C1 segment of cervical spinal cord (tissue), 14 donors: ENCODE measurements at regions not wholly inside any gene's neighbourhood (a gene's known extent, or its start where the extent isn't known, plus 50 kb on each side); places are given as distances from the start of the nearest gene placed in this dataset.
"Not testable (repeated sequence)": the region's sequence is repeated elsewhere in the genome, so short reads cannot be mapped to it uniquely, and the experiment has no call there.

Experiments
- DNase-seq, 14 donors: peaks; one replicate each; lab custom pipeline; 2025; lab: John Stamatoyannopoulos, UW

GRCh38 chr2:22946553-22946952 lies 438.4 kb upstream of the KLHL29 start:
- DNase-seq: no peak

DNA sequence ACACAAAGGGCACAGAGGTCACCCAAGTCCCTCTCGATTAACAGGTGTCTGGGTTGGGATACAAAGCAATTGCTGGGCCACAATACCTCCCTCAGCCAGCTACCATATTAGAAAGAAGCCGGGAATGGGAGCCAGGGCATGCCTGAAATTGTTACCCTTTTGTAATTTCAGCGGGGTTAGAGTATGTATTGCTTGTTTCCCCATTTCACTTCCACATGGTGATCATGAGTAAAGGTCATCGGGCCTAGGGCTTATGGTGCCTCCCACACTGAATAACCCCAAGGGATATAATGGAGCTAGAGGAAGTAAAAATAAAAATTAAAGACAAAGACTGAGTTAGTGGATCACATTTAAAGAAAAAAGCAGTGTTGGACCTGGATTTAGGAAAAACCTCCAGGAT lies 437.2 kb upstream of the KLHL29 start:
- no peak for DNase-seq

DNA sequence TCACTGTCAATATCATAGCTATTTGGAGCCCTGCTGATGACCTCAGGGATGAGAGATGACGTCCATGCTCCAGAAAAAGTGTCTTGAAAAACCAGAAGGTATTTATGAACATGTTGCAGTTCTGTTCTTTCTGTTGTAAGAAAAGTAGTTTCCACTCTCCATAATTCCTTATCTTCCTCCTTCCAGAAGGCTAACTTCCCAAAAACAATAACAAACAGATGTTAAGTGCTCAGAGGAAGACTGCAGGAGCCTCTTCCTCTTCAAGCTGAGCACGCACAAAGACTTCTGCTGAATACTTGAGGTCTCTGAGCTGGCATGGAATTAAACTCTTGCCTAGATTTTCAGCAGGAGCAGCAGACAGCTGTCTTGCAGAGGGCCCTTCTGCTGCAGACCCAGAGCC lies 434.5 kb upstream of the KLHL29 start:
- DNase-seq: no peak

DNA sequence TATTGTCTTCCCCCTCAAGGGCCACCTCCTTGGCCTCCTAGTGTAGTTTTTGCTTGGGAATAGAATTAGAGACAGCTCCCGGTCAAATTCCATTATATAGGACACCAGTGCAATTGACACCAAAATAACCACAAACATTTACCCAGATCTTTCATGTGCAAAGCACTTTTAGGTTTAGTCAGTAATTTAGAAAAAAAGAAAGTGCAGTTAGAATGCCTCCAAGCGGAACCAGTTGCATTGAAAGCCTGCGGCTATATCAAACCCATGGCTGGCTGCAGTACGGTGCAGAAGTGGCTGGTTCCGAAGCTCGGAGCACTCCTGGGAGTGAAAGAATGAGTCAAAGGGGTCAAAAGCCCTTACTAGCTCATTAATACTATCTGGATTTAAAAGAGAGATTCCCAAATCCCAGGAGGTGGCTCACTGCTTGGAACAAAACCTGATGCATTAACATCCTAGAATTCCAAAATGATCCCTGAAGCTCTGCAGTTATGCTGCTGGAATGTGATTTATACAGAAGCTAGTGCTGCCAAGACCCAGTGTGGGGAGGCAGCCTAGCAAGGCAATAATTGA lies 432.2 kb upstream of the KLHL29 start:
- no peak for DNase-seq

DNA sequence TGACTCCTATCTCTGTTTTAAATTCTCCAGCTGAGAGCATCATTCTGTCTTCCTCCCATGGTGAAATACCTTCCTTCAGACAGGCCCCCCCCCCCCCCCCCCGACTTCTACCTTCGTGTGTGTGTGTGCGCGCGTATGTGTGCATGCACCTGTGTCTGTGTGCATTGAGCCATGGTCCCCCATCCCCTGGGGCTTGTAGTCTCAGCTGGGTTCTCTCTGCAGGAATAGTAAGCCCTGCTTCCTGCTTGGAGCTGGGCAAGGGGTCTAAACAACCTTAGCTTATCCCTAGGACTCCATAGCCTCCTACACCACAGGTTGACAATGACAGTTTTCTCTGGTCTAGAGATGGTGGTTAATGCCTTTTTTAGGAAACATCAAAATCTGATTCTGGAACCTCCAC lies 427.5 kb upstream of the KLHL29 start:
- no peak for DNase-seq

DNA sequence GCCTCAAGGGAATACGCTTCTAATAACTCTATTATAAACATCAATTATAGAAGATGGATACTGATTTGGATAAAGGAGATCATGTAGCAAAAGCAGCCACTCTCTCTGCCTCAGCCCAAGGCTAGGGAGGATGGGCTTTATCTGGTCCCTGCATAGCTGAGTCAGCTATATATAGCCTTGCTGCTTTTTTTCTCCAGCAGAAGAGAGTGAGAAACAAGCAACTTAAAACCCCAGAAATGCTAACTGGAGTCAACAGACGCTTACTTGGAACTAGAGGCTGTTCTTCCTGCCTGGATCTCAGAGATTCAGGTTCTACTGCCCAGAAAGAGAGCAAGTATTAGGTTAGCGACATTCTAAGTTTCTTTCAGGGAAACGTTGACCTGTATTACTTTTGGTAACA lies 426.7 kb upstream of the KLHL29 start:
- no peak for DNase-seq

- no peak for DNase-seq
Measured at GRCh38 chr2:22967756-22968155, 417.2 kb upstream of the KLHL29 start.

GRCh38 chr2:22970284-22970975 lies 414.5 kb upstream of the KLHL29 start:
- DNase-seq: no peak

DNA sequence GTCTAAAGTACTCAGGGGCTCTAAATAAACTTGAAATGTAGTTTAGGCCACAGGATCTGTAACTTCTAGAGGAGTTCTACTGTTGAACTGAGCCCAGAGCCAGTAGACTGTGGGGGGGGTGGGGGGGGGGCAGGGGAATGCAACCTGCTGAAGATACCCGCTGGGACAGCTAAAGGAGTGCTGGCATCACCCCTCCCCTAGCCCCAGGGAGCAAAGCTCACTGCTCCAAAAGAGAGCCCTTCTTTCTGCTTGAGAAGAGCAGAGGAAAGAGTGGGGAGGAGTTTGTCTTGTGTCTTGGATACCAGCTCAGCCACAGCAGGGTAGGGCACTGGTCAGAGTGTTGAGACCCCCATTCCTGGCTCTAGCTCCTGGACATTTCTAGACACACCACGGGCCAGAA lies 414.0 kb upstream of the KLHL29 start:
- no peak for DNase-seq

DNA sequence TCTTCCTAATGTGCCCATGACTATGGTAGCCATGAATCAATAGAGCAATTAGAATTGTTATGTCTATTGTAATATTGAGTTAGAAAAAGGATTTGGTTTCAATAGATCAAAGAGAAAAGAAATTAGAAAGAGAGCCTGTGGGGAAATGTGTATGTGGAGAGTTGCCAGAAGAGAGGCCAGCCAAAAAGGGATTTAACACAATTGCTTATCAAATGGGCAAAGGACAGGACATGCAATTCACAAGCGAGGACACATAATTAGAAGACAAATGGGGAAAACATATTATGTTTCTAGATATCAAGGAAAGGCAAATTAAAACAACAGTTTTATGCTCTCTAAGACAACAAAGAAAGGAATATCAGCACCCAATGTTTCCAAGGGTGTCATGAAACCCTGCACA lies 403.2 kb upstream of the KLHL29 start:
- DNase-seq: no peak

GRCh38 chr2:22984152-22984551 lies 400.8 kb upstream of the KLHL29 start:
- DNase-seq: not testable (repeated sequence)

- DNase-seq: no peak
Measured at GRCh38 chr2:22990246-22990645, 394.7 kb upstream of the KLHL29 start.

DNA sequence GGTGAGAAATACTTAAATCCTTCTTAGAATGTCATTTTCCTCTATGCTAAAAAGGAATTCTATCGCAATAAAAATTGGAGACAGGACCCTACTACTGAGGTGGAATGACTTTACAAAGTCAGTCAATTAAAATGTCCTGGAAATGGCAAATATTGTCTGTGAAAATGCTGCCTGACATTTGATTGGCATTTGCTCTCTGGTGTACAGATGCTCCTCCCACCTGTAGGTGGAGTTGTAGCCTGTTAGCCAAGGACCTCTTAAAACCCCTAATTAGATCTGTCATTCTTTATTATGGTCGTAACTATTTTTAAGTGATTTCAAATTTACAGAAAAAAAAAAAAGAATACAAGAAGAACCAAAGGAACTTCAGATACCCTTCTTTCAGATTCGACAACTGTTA lies 393.1 kb upstream of the KLHL29 start:
- no peak for DNase-seq

DNA sequence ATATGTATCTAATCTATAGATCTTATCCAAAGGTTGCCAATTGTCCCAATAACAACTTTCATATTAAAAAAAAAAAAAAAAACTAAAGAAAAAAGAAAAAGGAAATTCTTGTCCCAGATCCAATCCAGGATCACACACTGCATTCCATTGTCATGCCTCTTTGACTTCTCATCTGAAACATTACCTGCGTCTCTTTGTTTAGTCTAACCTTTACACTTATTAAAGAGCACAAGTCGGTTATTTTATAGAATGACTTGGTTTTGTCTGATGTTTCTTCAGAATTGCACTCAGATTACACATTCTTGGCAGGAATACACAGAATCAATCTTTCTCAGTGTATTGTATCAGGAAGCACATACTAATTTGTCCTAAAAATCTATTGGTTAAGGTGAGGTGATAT lies 392.5 kb upstream of the KLHL29 start:
- DNase-seq: no peak

GRCh38 chr2:22993250-22993649 lies 391.7 kb upstream of the KLHL29 start:
- no peak for DNase-seq

GRCh38 chr2:22995576-22995975 lies 389.4 kb upstream of the KLHL29 start:
- no peak for DNase-seq

GRCh38 chr2:22996911-22997310 lies 388.1 kb upstream of the KLHL29 start:
- DNase-seq: no peak

- DNase-seq: no peak
Measured at GRCh38 chr2:22998359-22998758, 386.6 kb upstream of the KLHL29 start.

- DNase-seq: no peak
Measured at GRCh38 chr2:22999951-23000350, 385.0 kb upstream of the KLHL29 start.

DNA sequence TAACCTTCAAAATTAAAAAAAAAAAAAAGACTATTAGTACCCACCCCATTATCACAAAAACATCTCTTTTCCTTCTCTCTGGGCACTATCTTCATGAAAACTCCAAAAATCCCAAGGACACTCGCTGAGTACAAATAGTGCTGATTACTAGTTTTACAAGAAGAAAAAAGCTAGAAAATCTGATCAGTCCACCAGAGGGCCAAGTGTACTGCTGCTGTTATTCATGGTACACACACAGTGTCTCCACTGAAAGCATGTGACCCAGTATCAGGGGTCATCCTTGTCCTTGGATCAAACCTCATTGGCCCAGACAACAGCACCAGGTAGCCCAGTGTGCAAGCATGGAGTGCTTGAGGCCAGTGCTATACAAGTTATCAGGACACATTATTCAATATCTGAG lies 382.7 kb upstream of the KLHL29 start:
- DNase-seq: no peak

GRCh38 chr2:23005469-23005868 lies 379.5 kb upstream of the KLHL29 start:
- no peak for DNase-seq

- DNase-seq: no peak
Measured at GRCh38 chr2:23007631-23008235, 377.2 kb upstream of the KLHL29 start.

- DNase-seq: no peak
Measured at GRCh38 chr2:23008440-23008839, 376.5 kb upstream of the KLHL29 start.
